ENCODE measurements at regions not wholly inside any gene's neighbourhood (a gene's known extent, or its start where the extent isn't known, plus 50 kb on each side); places are given as distances from the start of the nearest gene placed in this dataset.

DNA sequence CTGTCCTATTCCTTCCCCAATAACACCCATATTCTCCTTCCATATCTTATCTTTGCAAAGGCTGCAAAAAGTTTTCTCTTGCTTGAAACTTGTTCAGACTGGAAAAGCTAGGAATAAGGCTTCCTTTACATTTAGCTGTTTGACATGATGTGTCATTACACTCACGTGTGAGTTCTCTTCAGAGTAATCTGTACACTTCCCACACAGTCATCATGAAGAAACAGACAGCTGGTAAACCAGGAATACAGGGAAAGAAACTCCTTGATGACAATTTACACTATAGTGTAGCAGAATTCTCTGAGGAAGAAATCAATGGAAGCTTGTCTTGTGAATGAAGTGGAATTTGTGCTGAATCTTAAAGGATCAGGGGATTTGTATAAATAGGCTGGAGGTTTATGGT lies 628.6 kb upstream of the CDH2 start:
- no peak for DNase-seq (ENCODE audit: low read depth)
- TF ChIP-seq, protein P1, sequence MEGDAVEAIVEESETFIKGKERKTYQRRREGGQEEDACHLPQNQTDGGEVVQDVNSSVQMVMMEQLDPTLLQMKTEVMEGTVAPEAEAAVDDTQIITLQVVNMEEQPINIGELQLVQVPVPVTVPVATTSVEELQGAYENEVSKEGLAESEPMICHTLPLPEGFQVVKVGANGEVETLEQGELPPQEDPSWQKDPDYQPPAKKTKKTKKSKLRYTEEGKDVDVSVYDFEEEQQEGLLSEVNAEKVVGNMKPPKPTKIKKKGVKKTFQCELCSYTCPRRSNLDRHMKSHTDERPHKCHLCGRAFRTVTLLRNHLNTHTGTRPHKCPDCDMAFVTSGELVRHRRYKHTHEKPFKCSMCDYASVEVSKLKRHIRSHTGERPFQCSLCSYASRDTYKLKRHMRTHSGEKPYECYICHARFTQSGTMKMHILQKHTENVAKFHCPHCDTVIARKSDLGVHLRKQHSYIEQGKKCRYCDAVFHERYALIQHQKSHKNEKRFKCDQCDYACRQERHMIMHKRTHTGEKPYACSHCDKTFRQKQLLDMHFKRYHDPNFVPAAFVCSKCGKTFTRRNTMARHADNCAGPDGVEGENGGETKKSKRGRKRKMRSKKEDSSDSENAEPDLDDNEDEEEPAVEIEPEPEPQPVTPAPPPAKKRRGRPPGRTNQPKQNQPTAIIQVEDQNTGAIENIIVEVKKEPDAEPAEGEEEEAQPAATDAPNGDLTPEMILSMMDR (IDR thresholded peaks at IDR 0.05; ENCODE audit: insufficient read depth, low read length, poor library complexity, severe bottlenecking) = no peak
- Histone ChIP-seq H3K36me3 (ENCODE audit: control insufficient read depth, insufficient read depth, low read length) (no peaks in the 10 kb centered on the region), H3K27me3 (ENCODE audit: control insufficient read depth, insufficient read depth, low read length) (no peaks in the 10 kb centered on the region), H3K4me3 (ENCODE audit: low read depth, low read length) (no peak overlapping the region)

DNA sequence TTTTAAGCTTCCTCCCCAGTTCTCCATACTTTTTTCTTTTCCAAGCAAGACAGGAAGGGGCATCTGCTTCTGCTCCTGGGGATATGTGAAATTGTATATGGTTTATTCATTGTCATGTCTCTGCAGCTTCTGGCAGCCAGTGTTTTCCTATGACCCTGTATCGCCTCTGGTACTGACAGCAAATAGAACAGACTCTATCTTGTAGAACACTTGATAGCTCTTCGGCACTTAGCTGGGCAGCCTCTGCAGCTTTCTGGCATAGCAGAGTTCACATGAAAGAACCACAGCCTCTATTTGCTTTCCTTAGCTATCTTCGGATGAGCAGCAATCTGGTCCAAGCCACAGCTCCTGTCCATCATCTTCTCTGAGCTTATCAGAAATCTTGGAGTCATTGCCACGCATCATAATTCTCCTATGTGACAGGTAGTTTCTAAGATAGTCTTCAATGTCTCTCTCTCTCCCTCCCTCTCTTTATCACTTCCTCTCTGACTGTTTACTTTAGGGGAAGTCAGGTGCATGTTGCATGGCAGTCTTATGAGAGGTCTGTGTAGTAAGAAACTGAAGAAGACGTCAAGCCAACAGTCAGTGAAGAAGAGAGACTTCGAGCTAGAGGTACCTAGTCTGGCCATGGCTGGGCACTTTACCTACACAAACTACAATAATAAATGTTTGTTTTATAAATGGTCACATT lies 627.7 kb upstream of the CDH2 start:
- DNase-seq (ENCODE audit: low read depth) = no peak
- H3K27me3 ChIP-seq (ENCODE audit: control insufficient read depth, insufficient read depth, low read length) = no peaks in the 10 kb centered on the region
- H3K36me3 ChIP-seq (ENCODE audit: control insufficient read depth, insufficient read depth, low read length) = no peaks in the 10 kb centered on the region
- TF ChIP-seq, protein P1 (IDR thresholded peaks at IDR 0.05; ENCODE audit: insufficient read depth, low read length, poor library complexity, severe bottlenecking) = no peak
- no peak overlapping the region for H3K4me3 ChIP-seq (ENCODE audit: low read depth, low read length)

GRCh38 chr18:28802546-28802945 lies 625.6 kb upstream of the CDH2 start:
- TF ChIP-seq, protein P1 (IDR thresholded peaks at IDR 0.05; ENCODE audit: insufficient read depth, low read length, poor library complexity, severe bottlenecking) = no peak
- no peaks in the 10 kb centered on the region for H3K27me3 ChIP-seq (ENCODE audit: control insufficient read depth, insufficient read depth, low read length)
- H3K4me3 ChIP-seq (ENCODE audit: low read depth, low read length) = no peak overlapping the region
- H3K36me3 ChIP-seq (ENCODE audit: control insufficient read depth, insufficient read depth, low read length) = no peaks in the 10 kb centered on the region
- DNase-seq (ENCODE audit: low read depth) = no peak

DNA sequence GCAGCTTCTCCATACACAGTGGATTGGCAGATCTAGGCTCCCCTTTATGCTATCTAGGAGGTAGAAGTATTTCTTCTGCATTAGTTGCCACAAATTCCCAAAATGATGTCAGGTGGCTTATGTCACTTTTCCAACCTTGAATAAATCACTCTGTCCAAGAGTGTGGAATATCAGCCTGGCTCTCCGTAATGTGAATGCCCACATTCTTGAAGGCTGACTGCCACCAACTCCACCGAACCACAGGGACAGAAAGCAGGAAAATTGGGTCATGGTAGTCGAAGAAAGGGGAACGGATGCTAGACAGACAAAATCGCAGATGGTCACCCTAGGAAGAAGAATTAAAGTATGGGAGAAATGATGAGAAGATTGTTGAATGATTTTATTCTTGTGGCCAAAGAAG lies 624.9 kb upstream of the CDH2 start:
- DNase-seq (ENCODE audit: low read depth) = no peak
- TF ChIP-seq, protein P1 (IDR thresholded peaks at IDR 0.05; ENCODE audit: insufficient read depth, low read length, poor library complexity, severe bottlenecking) = no peak
- Histone ChIP-seq H3K36me3 (ENCODE audit: control insufficient read depth, insufficient read depth, low read length) (no peaks in the 10 kb centered on the region), H3K4me3 (ENCODE audit: low read depth, low read length) (no peak overlapping the region), H3K27me3 (ENCODE audit: control insufficient read depth, insufficient read depth, low read length) (no peaks in the 10 kb centered on the region)

- H3K36me3 ChIP-seq (ENCODE audit: control insufficient read depth, insufficient read depth, low read length) = no peaks in the 10 kb centered on the region
- TF ChIP-seq, protein P1 (IDR thresholded peaks at IDR 0.05; ENCODE audit: insufficient read depth, low read length, poor library complexity, severe bottlenecking) = no peak
- H3K27me3 ChIP-seq (ENCODE audit: control insufficient read depth, insufficient read depth, low read length) = no peaks in the 10 kb centered on the region
- peak; percentile 12 for DNase-seq (ENCODE audit: low read depth)
- no peak overlapping the region for H3K4me3 ChIP-seq (ENCODE audit: low read depth, low read length)
These were observed 617.7 kb upstream of the CDH2 start for GRCh38 chr18:28794459-28795245.
